Astrocyte of the hippocampus (primary cell): ENCODE measurements at regions not wholly inside any gene's neighbourhood (a gene's known extent, or its start where the extent isn't known, plus 50 kb on each side); places are given as distances from the start of the nearest gene placed in this dataset.

ENCODE experiments used
- DNase-seq: peaks from one replicate; pipeline ENCODE4 v3.0.0; 2011; ENCODE audit warnings: low read depth, low spot score

DNA sequence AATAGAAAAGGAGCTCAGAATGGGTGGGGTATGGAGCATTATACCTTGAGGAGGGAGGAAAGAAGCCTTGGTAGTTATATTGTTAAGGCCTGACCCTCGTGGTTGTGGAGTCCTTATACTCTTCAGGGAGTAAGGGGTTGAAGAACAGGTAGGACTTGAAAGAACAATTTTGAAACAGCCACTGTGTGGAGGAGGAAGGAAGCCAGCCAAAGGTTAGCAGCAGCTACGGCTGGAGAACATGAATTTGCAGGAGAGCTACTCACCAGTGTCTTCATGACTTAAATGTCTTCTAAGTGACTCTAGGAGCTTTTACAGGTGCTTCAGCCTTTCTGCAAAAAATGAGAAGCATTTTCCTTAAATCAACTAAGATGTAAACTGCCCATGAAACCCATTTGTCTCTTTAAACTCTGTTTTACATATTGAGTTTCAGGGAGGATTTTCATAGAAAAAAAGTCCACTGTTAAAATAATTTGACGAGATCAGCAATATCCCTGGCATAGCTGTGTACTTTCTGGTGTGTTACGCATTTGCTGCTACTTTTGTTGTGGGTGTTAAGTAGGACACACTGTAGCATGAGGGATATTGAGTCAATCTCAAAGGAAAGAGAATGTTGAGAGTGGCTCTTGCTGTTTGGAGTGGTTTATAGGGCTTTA, 110.6 kb upstream of the ELL2 start:
- no peak for DNase-seq

GRCh38 chr5:96070622-96071225, 109.1 kb upstream of the ELL2 start:
- no peak for DNase-seq

DNA sequence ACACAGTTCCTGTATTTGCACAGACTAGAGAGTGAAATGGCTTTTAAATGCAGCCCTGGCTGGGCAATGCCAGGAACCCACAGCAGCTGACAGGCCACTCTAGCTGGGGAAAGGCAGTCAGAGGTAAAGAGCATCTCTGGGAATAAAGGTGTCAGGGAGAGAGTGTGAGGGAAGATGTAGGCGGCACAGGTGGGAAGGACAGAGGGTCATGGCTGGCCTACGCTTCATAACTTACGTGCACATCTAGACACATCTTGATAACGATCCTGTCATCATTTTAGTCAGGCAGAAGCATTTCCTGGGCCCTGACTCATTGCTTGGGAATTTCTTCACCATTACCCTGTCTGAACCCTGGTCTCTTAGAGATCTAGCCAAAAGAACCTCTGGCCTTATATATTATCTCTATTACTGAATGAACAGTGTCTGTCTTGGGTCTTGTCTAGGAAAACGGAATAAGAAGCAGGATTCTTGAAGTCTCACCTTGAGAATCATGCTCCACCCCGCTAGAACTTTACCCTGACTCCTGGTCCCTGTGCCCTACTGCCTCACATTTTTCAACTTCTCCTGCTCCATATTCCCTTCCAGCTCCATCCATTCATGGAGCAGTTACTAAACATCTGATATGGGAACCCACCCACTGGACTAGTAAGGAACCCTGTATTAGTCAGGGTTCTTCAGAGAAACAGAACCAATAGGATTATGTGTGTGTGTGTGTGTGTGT, 106.4 kb upstream of the ELL2 start:
- peak; percentile 81 for DNase-seq

DNA sequence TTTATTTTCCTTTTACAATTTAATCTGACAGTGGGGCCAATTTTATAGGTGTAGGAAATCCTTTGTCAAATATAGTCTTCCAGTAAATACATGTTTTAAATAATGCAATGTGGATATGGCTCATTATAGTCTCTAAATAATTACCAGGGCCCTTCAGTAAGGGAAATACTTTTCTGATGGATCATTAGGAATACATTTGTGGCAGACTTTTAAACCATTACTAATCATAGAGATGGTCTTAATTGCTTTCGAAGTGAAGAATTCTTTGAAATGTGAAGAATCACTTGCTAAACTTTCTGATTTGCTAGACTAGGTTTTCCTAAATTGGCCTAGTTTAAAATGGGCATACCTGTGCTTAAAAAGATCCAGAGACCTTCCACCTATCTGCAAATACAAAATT, 105.6 kb upstream of the ELL2 start:
- DNase-seq, result no peak

DNA sequence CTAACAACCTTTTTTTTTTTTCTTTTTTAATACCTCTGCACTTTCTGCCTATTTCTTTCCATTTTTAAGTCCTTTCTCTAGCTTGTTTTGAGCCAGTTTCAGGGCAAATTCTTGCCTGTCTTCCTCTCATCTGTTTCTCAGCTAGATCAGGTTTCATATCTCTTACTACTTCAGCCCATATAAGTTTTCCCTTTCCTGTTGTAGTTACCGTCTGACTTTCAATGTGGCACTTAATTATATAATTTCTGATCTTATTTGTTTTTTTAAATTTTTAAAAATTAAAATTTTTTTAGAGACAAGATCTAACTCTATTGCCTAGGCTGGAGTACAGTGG, 104.7 kb upstream of the ELL2 start:
- no peak for DNase-seq

- no peak for DNase-seq
These were observed 104.2 kb upstream of the ELL2 start for GRCh38 chr5:96065685-96066385.

- no peak for DNase-seq
These were observed 103.2 kb upstream of the ELL2 start for GRCh38 chr5:96064877-96065276.

- DNase-seq, result no peak
These were observed 101.2 kb upstream of the ELL2 start for GRCh38 chr5:96062836-96063235.

- no peak for DNase-seq
These were observed 96.4 kb upstream of the ELL2 start for GRCh38 chr5:96058084-96058483.

- DNase-seq, result no peak
These were observed 92.8 kb upstream of the ELL2 start for GRCh38 chr5:96054311-96055030.

DNA sequence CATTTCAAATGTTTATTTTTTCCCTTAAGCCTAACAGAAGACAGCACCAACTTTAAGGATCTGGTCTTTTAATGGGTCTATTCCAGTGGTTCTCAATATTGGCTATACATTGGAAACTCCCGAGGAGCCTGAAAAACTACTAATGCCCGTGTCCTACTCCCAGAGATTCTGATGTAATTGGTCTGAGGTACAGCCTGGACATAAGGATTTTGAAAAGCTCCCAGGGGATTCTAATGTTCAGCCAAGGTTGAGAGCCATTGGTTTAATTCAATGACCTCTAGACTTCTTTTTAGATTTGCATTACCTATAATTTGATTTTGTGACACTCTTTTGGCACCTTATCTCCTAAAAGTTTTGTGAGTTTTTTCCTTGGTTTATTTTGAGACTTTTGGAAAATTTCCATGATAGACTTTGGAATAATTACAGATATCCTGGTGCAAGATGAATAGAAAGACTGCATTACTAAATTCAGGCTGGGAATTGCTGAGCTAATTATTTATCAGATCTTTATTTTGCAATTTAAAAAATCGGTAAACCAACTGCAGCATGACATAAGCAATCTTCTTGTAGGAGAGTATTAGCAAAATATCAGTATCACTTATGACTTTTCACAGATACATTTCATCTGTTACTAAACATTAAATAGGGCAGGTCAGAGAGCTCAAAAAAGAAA, 91.5 kb upstream of the ELL2 start:
- DNase-seq, result no peak

DNA sequence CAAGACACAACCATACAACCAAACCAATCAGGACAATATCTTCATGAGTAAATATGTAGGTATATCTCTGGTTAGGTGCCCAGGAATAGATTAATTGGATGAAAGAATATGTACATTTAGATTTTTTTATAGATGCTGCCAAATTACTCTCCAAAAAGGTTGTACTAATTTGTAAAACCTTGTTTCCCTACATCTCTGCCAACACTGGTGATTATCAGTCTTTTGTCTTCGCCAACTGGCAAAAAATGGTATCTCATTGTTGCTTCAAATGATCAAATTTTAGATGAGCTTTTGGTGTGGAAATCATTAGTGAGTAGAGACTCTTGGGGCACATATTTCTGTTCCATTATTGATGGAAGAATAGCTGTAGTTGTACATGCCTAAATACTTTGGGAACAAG, 90.7 kb upstream of the ELL2 start:
- no peak for DNase-seq

GRCh38 chr5:96051401-96051830, 89.8 kb upstream of the ELL2 start:
- no peak for DNase-seq

GRCh38 chr5:96050273-96050880, 88.7 kb upstream of the ELL2 start:
- no peak for DNase-seq

GRCh38 chr5:96049398-96050272, 88.0 kb upstream of the ELL2 start:
- DNase-seq, result peak; percentile 46

GRCh38 chr5:96048763-96049162, 87.1 kb upstream of the ELL2 start:
- no peak for DNase-seq

DNA sequence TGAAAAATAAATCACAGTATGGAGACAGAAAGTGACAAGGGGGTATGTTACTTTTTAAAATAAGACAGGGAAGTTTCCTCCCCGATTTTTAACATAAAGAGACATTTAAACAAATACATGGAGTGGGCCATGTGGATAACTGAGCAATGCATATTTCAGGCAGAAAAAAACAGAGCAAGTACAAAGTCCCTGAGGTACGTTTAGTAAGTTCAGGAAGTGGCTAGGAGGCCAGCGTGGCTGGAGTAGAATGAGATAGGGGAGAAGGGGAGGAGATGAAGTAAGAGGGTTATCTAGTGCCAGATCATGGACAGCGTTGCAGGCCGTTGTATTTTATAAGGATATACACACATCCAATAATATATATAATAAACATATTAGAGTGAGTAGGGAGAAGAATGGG, 84.2 kb upstream of the ELL2 start:
- DNase-seq, result no peak

- DNase-seq, result no peak
These were observed 81.8 kb upstream of the ELL2 start for GRCh38 chr5:96043446-96043845.

DNA sequence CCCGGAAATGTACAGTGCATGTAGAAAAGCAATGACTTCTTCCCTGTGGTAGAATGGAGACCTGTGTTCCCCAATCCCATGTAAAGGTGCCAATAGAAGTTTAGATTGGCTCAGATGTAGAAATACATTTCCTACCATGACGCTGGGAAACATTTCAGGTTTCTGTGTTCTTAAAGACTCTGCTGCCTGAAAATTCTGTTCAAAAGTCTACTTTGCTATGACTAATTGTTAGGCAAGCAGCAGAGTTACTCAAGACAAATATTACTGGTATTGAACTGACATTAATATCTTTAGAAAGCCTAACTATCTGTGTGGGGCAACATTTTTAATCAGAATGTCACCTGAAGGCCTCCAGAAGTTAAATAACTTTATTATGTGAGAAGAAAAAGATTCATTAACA, 75.5 kb upstream of the ELL2 start:
- peak; percentile 24 for DNase-seq

- DNase-seq, result no peak
These were observed 74.7 kb upstream of the ELL2 start for GRCh38 chr5:96036301-96036700.
